ENCODE measurements at regions not wholly inside any gene's neighbourhood (a gene's known extent, or its start where the extent isn't known, plus 50 kb on each side); places are given as distances from the start of the nearest gene placed in this dataset.

DNA sequence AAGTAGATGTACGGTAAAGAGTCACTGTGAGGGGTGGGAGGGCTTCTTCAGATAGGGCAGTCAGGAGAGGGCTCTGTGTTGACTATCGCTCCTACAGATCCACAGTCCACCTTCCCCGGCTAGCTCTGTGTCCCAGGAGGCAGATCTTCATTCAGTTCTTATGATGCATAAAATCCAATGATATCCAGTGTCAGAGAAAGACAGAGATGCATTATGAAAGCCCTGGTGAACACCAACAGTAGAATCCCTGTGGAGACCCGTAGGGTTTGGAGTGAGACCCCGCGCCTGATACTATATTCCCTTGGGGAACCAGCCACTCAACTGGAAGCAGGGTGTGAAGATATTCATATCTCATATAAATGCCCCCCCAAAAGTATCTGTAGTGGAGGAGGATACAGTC lies 119.8 kb upstream of the SLCO3A1 start:
- no peak for TF ChIP-seq CREM (IDR thresholded peaks at IDR 0.05; ENCODE audit: low read depth)
- TF ChIP-seq, protein P1, sequence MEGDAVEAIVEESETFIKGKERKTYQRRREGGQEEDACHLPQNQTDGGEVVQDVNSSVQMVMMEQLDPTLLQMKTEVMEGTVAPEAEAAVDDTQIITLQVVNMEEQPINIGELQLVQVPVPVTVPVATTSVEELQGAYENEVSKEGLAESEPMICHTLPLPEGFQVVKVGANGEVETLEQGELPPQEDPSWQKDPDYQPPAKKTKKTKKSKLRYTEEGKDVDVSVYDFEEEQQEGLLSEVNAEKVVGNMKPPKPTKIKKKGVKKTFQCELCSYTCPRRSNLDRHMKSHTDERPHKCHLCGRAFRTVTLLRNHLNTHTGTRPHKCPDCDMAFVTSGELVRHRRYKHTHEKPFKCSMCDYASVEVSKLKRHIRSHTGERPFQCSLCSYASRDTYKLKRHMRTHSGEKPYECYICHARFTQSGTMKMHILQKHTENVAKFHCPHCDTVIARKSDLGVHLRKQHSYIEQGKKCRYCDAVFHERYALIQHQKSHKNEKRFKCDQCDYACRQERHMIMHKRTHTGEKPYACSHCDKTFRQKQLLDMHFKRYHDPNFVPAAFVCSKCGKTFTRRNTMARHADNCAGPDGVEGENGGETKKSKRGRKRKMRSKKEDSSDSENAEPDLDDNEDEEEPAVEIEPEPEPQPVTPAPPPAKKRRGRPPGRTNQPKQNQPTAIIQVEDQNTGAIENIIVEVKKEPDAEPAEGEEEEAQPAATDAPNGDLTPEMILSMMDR (IDR thresholded peaks at IDR 0.05 in 2 of 3, conservative IDR thresholded peaks at IDR 0.05 in 1 of 3; ENCODE audit: control insufficient read depth in 2 of 3, extremely low read depth in 1 of 3, insufficient read depth in 1 of 3, low read depth in 3 of 3, low read length in 3 of 3): no peak
- TF ChIP-seq RCOR1 (conservative IDR thresholded peaks at IDR 0.05; ENCODE audit: low read depth, low read length): no peak
- TF ChIP-seq, protein P2, sequence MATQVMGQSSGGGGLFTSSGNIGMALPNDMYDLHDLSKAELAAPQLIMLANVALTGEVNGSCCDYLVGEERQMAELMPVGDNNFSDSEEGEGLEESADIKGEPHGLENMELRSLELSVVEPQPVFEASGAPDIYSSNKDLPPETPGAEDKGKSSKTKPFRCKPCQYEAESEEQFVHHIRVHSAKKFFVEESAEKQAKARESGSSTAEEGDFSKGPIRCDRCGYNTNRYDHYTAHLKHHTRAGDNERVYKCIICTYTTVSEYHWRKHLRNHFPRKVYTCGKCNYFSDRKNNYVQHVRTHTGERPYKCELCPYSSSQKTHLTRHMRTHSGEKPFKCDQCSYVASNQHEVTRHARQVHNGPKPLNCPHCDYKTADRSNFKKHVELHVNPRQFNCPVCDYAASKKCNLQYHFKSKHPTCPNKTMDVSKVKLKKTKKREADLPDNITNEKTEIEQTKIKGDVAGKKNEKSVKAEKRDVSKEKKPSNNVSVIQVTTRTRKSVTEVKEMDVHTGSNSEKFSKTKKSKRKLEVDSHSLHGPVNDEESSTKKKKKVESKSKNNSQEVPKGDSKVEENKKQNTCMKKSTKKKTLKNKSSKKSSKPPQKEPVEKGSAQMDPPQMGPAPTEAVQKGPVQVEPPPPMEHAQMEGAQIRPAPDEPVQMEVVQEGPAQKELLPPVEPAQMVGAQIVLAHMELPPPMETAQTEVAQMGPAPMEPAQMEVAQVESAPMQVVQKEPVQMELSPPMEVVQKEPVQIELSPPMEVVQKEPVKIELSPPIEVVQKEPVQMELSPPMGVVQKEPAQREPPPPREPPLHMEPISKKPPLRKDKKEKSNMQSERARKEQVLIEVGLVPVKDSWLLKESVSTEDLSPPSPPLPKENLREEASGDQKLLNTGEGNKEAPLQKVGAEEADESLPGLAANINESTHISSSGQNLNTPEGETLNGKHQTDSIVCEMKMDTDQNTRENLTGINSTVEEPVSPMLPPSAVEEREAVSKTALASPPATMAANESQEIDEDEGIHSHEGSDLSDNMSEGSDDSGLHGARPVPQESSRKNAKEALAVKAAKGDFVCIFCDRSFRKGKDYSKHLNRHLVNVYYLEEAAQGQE (IDR thresholded peaks at IDR 0.05; ENCODE audit: low read depth, low read length): no peak
